ENCODE measurements at regions not wholly inside any gene's neighbourhood (a gene's known extent, or its start where the extent isn't known, plus 50 kb on each side); places are given as distances from the start of the nearest gene placed in this dataset.

DNA sequence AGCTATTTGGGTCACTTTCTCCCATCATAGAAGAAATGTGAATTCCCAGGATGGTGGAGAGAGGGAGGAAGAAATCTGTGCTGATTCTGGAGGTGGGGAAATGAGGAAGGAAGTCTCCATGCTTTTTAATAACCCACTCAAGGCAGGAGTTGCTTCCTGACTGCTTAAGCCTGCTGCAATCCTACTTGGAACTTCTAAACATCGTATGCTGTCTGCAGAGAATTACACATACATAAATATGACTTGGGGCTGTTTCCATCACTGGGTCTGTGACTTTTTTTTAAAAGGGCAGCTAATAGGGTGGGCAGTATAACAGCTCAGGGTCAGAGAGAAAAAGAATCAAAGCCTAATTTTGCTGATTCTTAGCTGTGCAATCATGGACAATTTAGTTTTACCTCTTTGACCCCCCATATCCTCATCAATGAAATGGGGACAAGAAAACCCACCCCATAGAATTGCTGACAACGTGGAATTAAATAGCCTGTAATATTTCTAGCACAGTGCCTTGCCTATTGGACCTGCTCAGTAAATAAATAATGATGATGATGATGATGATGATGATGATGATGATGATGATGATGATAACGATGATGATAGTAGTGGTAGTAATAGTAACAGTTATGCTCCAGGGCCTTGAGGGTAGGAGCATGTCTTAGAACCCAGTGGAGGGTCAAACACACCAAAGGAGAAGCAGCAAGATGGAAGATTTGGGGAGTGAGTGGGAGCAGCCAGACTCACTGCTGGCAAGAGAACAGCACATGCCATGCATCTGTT lies 166.7 kb upstream of the LRFN2 start:
- no peak for DNase-seq (ENCODE audit: low spot score)

DNA sequence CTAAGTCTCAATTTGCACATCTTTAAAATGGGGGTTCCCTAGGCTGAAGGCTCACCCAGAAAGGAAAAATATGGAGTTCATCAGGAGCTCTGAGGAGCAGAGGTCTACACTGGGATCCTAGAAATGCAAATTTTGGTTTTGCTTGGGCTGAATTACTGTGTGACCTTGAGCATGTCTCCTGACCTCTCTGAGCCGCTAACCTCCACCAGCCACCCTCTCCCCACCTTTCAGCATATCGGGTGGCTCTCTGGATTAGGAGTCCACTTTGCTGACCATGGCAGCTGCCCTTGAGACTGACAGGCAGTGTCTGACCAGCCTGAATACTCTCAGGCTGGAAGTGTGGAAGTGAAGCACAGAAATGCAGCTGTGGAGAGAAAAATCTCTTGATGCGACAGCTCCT lies 165.9 kb upstream of the LRFN2 start:
- no peak for DNase-seq (ENCODE audit: low spot score)

DNA sequence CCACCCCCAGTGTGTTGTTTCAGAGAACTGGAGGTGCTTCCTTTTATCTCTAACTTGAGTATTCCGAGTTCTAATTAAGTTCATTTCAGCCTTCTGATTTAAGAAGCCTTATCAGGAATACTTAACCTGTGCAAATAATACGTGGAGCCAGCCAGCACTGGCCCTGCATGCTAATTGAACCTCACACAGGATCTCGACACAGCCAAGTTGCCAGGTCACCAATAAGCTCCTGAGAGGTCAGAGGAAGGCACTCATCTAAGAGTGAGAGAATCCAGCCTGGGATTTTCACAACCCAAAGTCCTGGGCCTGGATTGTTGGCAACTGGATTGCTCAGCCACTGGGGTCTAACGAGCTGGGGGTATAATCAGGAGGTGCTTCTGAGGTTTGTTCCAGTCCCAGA lies 157.7 kb upstream of the LRFN2 start:
- no peak for DNase-seq (ENCODE audit: low spot score)

DNA sequence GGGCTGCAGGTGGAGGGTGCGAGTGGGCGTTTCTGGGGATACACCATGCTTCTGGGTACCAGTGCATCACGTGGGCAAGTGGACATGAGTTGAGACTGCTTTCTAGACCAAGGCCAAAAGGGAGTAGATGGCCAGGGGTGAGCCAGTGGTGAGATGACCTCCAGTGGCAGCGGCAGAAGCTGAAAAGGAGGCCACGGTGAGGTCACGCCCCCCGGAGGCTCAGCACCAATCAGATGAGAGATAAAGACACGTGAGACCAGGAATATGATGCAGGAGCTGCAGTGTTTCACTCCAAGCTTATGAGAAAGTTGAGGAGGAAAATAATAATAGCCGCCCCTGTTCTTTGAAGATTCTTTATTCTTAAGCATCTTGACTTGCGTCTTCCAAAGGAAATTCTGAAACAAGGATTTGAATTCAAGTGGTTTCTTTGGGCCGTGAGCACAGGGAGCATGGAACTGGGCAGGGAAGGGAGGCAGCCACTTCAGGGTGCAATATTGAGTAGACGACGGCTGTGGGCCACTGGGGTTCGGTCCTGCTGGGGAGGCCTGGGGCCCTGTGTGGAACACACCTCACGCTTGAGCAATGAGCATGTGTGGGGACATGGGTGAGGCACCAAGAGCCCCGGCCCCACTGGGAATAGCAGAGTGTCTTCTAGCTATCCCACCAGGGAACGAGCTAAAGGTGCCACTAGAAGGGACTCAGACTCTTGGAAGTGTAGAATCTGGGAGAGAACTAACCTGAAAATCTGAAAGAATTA lies 156.7 kb upstream of the LRFN2 start:
- no peak for DNase-seq (ENCODE audit: low spot score)

DNA sequence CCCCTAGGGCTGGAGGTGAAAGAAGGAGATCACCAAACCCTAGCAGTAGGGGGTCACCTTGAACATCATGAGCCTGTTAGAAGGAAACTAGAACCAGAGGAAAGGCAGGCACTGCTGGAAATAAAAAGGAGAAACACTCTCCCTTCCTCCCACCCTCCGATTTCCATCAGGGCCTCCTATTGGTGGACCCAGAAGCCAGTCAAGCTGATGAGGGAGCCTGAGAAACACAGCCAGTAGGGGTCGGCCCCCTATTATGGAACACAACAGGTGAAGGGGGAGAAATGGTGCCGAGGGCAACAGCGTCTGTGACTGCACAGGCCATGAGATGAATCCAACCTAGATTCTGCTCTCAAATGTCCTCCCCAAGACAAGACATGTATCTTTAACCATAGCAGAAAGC lies 156.1 kb upstream of the LRFN2 start:
- no peak for DNase-seq (ENCODE audit: low spot score)

DNA sequence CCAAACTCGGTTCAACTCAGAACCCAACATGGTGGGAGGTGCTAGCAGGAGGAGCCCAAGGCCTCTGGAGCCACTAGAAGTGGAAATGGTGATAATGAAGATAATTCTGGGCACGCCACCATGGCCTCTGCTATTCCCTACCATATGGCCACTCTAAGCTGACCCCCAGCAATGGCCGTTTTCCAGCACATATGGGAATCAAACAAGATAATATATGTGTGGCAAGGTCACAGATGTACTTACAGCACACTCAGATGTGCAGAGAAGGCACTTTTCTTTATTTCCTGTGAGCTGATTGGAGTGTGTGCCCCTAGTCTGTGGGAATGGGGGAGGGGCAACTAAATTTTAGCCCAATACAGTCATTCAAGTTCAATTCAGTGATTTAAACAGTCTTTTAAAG lies 153.4 kb upstream of the LRFN2 start:
- no peak for DNase-seq (ENCODE audit: low spot score)

DNA sequence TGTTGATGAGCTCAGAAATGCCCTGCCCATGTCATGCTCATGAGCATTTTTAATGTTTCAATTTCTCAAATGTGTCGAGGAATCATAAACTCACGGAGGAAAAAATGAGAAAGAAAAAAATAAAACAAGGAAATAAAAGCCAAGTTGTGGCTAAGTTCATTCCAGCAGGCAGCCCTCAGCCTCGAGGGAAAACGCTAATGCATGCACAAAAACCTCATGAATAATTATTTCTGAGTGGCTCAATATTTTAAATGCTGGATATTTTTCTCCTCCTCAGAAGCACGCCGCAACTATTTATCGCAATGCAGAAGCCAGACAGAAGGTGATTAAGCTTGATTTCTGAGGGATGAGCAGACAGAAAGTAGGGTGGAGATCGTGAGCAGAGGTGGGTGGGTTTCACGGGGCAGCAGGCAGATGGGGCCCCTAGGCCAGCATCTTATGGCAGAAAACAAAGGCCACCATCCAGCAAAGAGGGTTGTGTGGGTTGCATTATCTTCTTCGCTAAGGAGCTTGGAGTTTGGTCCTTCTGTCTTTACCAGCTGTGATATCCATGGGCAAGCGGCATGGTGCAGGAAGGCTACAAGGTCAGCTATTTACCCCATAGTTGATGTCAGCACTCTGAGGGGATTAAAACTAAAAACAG lies 151.5 kb upstream of the LRFN2 start:
- no peak for DNase-seq (ENCODE audit: low spot score)

DNA sequence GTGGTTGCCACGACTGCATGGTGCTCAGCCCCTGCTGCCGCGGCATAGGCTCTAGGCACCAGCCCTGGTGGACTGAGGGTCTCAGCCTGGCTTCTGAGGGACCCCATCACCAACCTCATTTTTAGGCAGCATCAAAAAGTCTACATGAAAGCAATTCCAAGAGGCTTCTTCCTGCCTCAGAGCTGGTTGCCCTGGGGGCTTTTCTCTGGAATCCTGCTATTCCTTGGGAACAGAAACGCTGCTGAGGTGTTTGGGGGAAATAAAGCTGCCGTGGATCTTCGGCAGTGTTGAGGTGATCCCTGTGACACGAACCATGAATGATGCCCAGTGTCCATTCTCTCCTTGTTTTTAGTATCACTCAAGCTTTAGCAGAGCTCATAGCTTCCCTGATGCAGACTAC lies 148.4 kb upstream of the LRFN2 start:
- no peak for DNase-seq (ENCODE audit: low spot score)

DNA sequence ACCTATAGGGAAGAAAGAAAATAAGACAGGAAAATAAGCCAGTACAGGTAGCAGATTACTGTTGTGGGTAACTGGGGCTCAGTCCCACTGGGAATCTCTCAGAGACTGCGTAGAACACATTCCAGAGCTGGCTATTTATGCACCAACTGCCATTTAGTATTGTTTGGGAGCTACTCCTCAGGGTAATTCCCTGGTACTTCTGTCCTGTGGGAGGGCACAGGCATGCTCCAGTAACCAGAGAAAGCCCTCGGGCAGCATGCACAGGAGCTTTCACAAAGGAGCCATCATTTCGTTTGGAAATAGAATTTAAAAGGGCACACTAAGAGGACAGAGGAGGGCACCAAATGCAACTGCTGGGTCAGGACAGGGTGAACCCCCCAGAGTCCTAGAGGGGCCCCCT lies 148.0 kb upstream of the LRFN2 start:
- no peak for DNase-seq (ENCODE audit: low spot score)

DNA sequence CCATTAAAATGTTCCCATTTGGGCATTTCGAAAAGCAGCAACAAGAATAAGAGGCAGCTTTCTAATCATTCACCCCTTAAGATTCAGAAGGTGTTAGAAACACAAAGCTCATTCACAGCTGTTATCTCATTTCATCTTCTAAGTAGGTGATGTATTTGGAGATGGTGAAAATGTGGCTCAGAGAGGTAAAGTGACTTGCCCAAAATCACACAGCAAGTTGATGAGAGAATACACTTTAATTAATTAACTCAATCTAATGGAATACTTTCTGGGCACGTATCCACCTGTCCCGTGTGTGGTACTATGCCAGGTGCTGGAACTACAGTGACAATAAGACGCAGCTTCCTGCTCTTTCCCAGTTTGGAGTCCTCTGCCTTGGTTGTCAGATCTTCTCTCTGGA lies 147.4 kb upstream of the LRFN2 start:
- DNase-seq (ENCODE audit: low spot score), result no peak

DNA sequence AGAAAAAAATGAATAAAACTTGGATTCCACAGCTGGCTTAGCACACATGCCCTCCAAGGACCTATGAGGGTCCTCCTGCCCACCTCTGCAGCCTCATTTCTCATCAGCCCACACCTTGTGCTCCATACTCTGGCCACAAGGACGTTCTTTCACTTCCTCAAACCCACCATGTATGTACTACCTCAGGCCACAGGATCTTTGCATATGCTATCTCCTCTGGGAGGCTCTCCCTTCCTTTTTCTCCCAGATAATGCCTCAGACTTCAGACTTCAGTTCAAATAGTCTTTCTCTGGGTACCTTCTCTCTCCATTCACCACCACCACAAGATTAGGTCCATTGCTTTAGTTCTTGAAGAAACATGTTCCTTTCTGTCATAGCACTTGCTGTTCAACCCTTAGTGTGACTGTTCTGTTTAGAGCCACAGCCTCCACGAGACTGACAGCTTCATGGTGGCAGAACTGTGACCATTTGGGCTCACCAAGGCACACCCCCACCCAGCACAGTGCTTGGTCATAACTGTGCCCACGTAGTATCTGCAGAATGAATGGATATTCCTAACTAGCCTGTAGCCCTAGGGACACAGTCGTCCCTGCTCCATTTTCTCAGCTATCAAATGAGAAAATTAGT lies 146.7 kb upstream of the LRFN2 start:
- DNase-seq (ENCODE audit: low spot score), result no peak

DNA sequence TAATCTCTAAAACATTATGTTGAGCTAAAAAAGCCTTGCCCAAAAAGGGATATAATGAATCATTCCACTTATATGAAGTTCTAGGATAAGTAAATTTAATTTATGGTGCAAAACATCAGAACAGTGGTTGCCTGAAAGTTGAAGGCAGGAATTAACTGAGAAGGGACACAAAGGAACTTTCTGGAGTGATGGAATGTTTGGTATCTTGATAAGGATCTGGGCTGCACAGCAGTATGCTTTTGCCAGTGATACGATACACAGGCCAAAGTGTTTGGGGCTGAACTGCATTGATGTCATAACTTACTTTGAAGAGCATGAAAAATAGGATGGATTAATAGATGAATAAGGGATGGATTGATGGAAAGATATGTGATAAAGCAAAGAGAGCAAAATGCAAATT lies 146.1 kb upstream of the LRFN2 start:
- no peak for DNase-seq (ENCODE audit: low spot score)

DNA sequence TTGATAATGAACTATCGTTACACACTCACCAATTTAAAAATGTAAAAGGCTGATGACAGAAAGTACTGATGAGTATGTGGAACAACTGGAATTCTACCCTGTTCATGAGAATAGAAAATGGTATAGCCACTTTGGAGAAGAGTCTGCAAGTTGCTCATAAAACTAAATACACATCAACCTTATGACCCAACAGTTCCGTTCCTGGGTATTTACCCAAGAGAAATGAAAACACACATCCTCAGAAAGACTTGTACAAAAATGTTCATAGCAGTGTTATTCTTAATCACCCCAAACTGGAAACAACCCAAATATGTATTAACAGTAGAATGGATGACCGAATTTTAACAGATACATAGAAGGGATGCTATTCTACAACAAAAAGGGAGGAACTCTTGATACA lies 145.7 kb upstream of the LRFN2 start:
- no peak for DNase-seq (ENCODE audit: low spot score)

DNA sequence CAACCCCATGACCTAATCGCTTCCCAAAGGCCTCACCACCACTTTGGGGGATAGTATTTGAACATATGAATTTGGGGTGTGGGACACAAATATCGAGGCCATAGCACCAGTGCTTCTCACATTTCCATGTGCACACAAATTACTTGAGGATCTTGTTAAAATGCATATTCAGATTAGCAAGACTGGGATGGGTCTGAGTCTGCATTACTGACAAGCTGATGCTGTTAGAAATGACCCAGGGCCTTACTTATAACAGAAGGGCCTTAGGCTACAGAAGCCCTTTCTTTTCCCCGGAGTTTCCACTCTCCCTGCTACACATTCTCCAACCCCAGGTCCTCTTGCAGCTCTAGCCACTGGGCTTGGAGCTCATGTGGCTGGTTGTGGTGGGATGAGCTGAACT lies 141.5 kb upstream of the LRFN2 start:
- no peak for DNase-seq (ENCODE audit: low spot score)

DNA sequence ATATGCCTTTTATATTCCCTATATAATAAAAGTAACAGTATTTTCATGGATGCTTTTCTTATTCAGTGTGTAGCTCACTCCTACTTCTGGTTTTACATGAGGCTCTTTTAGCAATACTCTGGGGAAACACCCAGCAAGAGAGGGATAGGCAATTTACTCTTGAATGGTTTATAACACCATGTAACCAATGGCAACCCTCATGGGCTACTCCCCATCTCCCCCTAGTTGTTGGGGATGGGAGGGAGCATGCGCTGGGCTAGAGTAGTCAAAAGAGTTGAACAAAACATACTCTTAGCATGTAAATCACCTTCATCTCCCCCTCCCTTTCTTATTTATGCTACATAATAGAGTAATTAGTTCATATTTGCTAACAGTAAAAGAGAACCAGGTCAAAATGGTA lies 140.1 kb upstream of the LRFN2 start:
- no peak for DNase-seq (ENCODE audit: low spot score)

DNA sequence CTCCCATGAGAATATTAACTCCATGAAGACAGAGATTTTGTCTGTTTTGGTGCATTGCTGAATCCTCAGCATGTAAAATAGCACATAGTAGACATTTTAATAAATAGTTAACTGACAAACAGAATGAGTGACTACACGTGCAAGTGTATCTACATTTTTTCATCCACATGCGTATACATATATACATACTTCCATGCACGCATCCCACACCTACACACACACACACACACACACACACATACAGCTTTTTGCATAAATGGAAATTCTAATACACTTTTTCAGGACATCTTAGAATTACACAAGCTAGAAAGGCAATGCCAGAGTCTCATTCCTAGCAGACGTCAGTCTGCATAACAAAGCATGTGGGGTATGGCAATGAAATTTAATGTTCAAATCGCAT lies 139.7 kb upstream of the LRFN2 start:
- no peak for DNase-seq (ENCODE audit: low spot score)

DNA sequence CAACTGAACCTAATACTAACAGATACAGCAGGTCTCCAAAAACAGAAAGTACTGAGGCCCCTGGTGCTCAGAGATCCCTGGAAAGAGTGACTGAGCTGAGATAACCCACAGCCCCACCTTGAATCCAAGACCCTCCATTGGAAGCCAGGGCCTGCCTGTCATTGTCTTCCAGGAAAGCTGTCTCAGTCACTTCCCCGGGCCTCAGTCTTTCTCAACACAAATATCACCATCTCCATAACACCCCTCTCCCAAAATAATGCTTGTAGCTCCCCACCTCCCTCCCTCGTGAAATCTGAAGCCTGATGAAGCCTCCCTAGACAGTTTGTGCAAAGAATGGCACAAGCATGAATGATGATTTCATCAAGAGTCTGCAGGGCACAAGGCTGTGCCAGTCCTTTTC lies 138.2 kb upstream of the LRFN2 start:
- no peak for DNase-seq (ENCODE audit: low spot score)

DNA sequence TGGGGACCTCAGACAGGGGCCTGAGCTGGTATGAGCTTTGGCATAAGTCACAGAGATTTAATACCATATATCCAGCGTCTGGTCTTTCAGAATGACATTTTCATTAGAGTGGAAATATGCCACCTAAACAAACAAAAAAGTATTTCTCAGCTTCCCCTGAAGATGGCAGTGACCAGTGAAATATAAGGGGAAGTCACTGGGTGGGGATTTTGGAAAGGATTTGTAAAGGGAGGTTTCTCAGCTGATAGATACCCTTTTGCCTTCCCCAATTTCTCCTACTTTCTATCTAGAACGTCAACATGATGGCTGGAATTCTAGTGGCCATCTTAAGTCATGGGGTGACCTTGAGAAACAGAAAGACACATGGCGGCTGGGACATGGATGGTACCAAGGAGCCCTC lies 137.7 kb upstream of the LRFN2 start:
- DNase-seq (ENCODE audit: low spot score), result no peak

DNA sequence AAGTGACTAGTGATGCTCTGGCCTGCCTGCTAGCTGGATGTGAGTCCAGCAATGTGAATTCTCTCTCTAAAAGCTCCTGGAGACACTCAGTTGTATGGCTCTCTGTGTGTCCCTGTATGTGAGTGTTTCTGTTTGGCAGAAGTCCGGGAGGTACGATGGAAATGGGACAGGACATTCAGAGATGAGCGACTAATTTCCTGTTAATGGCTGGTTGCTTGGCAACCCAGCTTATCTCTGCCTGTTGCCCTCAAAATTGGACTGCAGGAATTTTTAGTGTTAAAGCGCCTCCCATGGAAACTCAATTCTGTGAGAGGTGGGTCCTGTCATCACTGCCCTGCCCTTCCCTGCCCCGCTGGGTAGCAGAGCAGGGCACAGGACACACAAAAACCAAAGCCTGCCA lies 136.8 kb upstream of the LRFN2 start:
- no peak for DNase-seq (ENCODE audit: low spot score)

DNA sequence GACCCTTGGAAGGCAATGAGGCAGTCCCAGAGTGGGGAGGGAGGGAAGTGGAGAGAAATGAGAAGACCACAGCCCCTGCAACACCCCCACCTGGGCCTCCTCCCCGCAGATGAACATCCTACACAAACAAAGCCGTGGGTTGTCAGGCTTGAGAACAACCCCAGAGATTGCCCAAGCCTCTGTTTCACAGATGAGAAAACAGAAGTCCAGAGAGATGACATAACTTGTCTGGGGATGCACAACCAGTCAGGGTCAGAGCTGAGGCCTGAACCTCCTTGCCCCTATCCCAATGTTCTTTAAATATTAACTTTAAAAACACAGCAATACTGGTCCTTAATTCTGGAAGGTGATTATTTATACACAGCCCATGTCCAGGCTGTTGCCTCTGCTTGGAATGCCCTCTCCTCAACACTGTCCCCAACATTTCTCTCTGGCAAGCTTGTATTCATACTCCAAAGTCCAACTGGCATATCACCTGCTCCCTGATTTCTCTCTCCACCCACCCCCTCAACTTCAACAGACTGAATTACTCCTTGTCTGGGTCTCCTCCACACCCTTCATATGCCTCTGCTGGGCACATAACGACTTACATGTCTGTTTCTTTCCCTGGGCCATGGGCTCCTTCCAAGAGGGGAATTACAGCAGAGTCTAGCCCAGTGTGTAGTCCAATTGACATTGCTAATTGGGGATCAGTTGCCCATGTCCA lies 135.5 kb upstream of the LRFN2 start:
- DNase-seq (ENCODE audit: low spot score), result no peak

DNA sequence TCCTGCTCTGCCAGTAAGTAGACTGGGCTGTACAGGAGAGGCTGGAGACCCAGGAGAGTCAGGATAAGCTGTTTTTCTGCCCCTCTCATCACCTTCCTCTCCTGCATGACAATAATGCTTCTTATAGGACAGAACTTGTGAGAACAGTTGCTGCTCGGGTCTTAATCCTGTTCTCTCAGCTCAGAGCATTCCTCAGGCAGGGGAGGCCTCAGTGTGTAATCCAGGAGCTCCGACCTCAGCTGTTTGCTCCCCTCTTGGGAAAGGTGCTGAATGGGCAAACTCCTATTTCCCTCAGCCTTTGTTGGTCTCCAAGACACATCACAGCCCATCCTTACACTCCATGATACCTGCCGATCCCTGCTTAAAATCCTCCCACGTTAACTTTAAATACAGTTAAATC lies 134.9 kb upstream of the LRFN2 start:
- no peak for DNase-seq (ENCODE audit: low spot score)

DNA sequence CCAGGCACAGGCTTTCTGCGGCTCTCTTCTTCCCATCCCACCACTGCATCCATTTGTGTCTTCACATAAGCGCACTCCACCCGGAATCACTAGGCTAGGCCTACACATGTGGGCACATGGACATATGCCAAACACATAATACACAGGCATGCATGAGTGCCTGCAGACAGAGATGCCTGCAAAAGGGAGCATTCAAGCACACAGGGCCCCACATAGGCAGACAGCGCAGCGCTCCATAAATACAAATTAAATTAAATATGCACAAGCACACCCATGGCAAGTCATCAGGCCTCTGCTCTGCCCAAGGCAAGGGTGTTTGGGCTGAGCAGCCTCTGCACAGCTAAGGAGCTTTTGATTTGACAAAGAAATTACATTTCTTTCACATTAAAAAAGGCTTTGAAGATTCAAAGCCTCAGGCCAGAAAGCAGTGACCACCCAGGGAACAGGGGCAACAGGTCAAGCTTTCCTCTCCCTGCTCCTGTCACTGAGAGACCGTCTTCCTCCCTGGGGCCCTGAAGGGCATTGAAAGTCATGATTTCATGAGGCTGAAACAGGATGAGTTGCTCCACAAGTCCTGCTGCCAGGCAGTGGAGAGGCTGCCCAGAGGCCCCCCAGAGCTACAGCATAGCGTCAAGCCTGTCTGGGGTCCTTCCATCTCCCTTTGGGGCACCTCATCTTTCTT lies 134.2 kb upstream of the LRFN2 start:
- DNase-seq (ENCODE audit: low spot score), result peak; percentile 69

All from ecto neural progenitor cell (in vitro differentiated cells).